ENCODE measurements at regions not wholly inside any gene's neighbourhood (a gene's known extent, or its start where the extent isn't known, plus 50 kb on each side); places are given as distances from the start of the nearest gene placed in this dataset.

- no peak for TF ChIP-seq CTCF (conservative IDR thresholded peaks at IDR 0.05)
- TF ChIP-seq ZFX (IDR thresholded peaks at IDR 0.05) = no peak
Observed at GRCh38 chr6:112986321-112986720, 639.2 kb downstream of the RFPL4B start.

Measured in C4-2B (cell line).